Left lung (tissue), 4 donors: ENCODE measurements at regions not wholly inside any gene's neighbourhood (a gene's known extent, or its start where the extent isn't known, plus 50 kb on each side); places are given as distances from the start of the nearest gene placed in this dataset.

ENCODE experiments used
- ATAC-seq: fragments of 200-7000 bp; cut with Tn5 transposase; one replicate; pipeline ENCODE4 v1.9.1; 2020; ENCODE audit warnings: moderate library complexity
- DNase-seq, 4 donors: peaks; one replicate each; pipeline ENCODE4 v3.0.0-alpha.2; 2013 to 2020
- H3K27ac ChIP-seq, 2 donors: fragments of 200-600 bp; sonication (generic) in 1 of 2; one replicate each; pipeline versions ENCODE4 v1.5.0 to v1.8.0; 2020 to 2021
- H3K27me3 ChIP-seq, 2 donors: fragments of 200-600 bp; sonication (generic) in 1 of 2; one replicate each; pipeline versions ENCODE4 v1.5.0 to v1.8.0; 2020 to 2021
- H3K36me3 ChIP-seq, 2 donors: fragments of 200-600 bp; sonication (generic) in 1 of 2; one replicate each; pipeline versions ENCODE4 v1.5.0 to v1.8.0; 2020 to 2021
- H3K4me1 ChIP-seq, 2 donors: fragments of 200-600 bp; one replicate each; pipeline ENCODE4 v1.8.0; 2021
- H3K4me3 ChIP-seq, 2 donors: fragments of 200-600 bp; sonication (generic) in 1 of 2; one replicate each; pipeline versions ENCODE4 v1.5.0 to v1.8.0; 2020 to 2021; ENCODE audit warnings: mild to moderate bottlenecking in 1 of 2
- H3K9me3 ChIP-seq, 2 donors: fragments of 200-600 bp; sonication (generic) in 1 of 2; one replicate each; pipeline versions ENCODE4 v1.5.0 to v1.8.0; 2020 to 2021
- CTCF ChIP-seq, 2 donors: fragments of 200-600 bp; sonication (generic) in 1 of 2; IDR thresholded peaks; one replicate each; pipeline versions ENCODE4 v1.5.0 to v1.8.0; 2021; ENCODE audit warnings: antibody characterized with exemption in 2 of 2
- intact Hi-C, 2 donors: fragments of 100-400 bp; cut with DNase I; formaldehyde crosslinking; loops; one replicate each; pipeline versions ENCODE4 v1.11.2 to v1.14.2; 2022
- donor health status: DM: no; HTN: yes; CAD: no.
- donor health status: DM: no; HTN: no; CAD: no.

GRCh38 chr6:12348530-12349511 is 58.7 kb downstream of the EDN1 start:
- peaks cover 0 to 1% of the 10 kb centered on the region in 2 donors for H3K4me1 ChIP-seq
- ATAC-seq (peak; percentile 94), DNase-seq (peak in 2 of 4 donors; percentile 49 to 65)
- no peak overlapping the region for H3K4me3 ChIP-seq
- intact Hi-C loops: no loop called here
- no peaks in the 10 kb centered on the region for H3K36me3 ChIP-seq
- no peaks in the 10 kb centered on the region for H3K27me3 ChIP-seq
- peak overlapping the region in 1 of 2 donors; percentile 48 for H3K27ac ChIP-seq
- peaks cover 0 to 25% of the 10 kb centered on the region in 2 donors for H3K9me3 ChIP-seq
- no peak for TF ChIP-seq CTCF (IDR thresholded peaks at IDR 0.05)

DNA sequence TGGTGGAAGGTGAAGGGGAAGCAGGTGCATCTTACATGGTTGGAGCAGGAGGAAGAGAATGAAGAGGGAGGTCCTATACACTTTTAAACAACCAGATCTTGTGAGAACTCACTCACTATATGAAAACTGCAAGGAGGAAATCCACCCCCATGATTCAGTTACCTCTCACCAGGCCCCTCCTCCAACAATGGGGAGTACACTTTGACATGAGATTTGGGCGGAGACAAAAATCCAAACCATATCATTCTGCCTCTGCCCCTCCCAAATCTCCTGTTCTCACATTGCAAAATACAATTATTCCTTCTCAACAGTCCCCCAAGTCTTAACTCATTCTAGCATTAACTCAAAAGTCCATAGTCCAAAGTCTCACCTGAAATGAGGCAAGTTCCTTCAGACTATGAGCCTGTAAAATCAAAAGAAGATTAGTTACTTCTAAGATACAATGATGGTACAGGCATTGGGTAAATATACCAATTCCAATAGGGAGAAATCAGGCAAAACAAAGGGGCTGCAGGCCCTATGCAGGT is 60.5 kb downstream of the EDN1 start:
- H3K27me3 ChIP-seq: no peaks in the 10 kb centered on the region
- intact Hi-C loops: no loop called here
- no peaks in the 10 kb centered on the region for H3K36me3 ChIP-seq
- no peaks in the 10 kb centered on the region for H3K4me1 ChIP-seq
- no peak overlapping the region for H3K4me3 ChIP-seq
- DNase-seq (no peak), ATAC-seq (no peak)
- TF ChIP-seq CTCF (IDR thresholded peaks at IDR 0.05): no peak
- peaks cover 0 to 25% of the 10 kb centered on the region in 2 donors for H3K9me3 ChIP-seq
- no peak overlapping the region for H3K27ac ChIP-seq

GRCh38 chr6:12351672-12352071 is 61.5 kb downstream of the EDN1 start:
- Histone ChIP-seq H3K27me3 (no peaks in the 10 kb centered on the region), H3K4me1 (no peaks in the 10 kb centered on the region), H3K36me3 (no peaks in the 10 kb centered on the region), H3K4me3 (no peak overlapping the region), H3K27ac (no peak overlapping the region), H3K9me3 (peaks cover 0 to 25% of the 10 kb centered on the region in 2 donors)
- ATAC-seq (no peak), DNase-seq (no peak)
- TF ChIP-seq CTCF (IDR thresholded peaks at IDR 0.05): no peak
- intact Hi-C loops: no loop called here

GRCh38 chr6:12353731-12354130 is 63.6 kb downstream of the EDN1 start:
- ATAC-seq: peak; percentile 52
- Histone ChIP-seq H3K27ac (peak overlapping the region in 1 of 2 donors; percentile 29), H3K27me3 (no peaks in the 10 kb centered on the region), H3K9me3 (peaks cover 0 to 25% of the 10 kb centered on the region in 2 donors), H3K4me1 (peaks cover 0 to 5% of the 10 kb centered on the region in 2 donors), H3K36me3 (no peaks in the 10 kb centered on the region), H3K4me3 (no peak overlapping the region)
- intact Hi-C loops: no loop called here
- no peak for TF ChIP-seq CTCF (IDR thresholded peaks at IDR 0.05)
- DNase-seq: no peak

DNA sequence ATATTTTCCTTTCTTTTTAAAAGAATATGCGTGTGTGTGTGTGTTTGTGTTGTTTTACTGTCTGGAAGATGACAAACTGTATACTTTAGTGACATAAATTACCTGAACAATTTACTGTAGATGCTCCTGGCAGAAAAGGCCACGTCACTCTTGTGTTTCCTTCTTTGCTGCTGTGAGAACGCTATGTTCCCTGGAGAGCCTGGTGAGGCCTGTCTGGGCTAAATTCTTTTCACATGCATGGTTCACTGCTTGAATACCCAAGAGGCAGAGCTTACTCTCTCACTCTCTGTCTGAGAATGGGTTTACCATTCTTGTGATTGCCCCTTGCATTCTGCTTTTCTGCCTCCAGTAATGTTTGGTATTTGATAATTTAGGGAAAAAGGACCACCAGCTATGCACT is 64.3 kb downstream of the EDN1 start:
- Histone ChIP-seq H3K9me3 (peaks cover 0 to 25% of the 10 kb centered on the region in 2 donors), H3K27me3 (no peaks in the 10 kb centered on the region), H3K4me3 (no peak overlapping the region), H3K36me3 (no peaks in the 10 kb centered on the region), H3K27ac (peak overlapping the region; percentile 24 to 30), H3K4me1 (peaks cover 0 to 13% of the 10 kb centered on the region in 2 donors)
- TF ChIP-seq CTCF (IDR thresholded peaks at IDR 0.05): no peak
- intact Hi-C loops: no loop called here
- no peak for DNase-seq
- ATAC-seq: peak; percentile 93
